A549 (cell line): ENCODE measurements at regions not wholly inside any gene's neighbourhood (a gene's known extent, or its start where the extent isn't known, plus 50 kb on each side); places are given as distances from the start of the nearest gene placed in this dataset.

Experiments used
- ATAC-seq, 2 experiments: fragments of 200-7000 bp in 1 of 2; fragments of >200 bp in 1 of 2; cut with Nextera tagmentation in 1 of 2; cut with Tn5 transposase in 1 of 2; 3 replicates each; pipeline versions ENCODE4 v1.8.0 to v1.9.1; 2018 to 2020; ENCODE audit warnings: mild to moderate bottlenecking in 1 of 2, moderate library complexity in 1 of 2
- CTCF ChIA-PET: fragments of 300-600 bp; sonication (Branson Sonifier 250); formaldehyde crosslinking; extraction: SDS; loops from one replicate; lab custom pipeline; 2021; ENCODE audit warnings: antibody characterized with exemption, inconsistent platforms; lab: Yijun Ruan, JAX
- POLR2A ChIA-PET: fragments of 350-600 bp; formaldehyde crosslinking; extraction: SDS; loops from one replicate; lab custom pipeline; 2021; ENCODE audit warnings: antibody characterized with exemption, inconsistent platforms; lab: Yijun Ruan, JAX
- DNase-seq, 2 experiments: peaks; one replicate each; pipeline versions ENCODE4 v3.0.0 to v3.0.0-alpha.2; 2011 to 2016; ENCODE audit warnings: low read depth in 1 of 2, low spot score in 1 of 2
- FAIRE-seq: peaks from 2 replicates; lab custom pipeline; 2011; peaks lifted over from hg19 to GRCh38; lab: Jason Lieb, UNC
- H3K27ac ChIP-seq, 2 experiments: fragments of >200 bp; sonication (Bioruptor Twin); formaldehyde crosslinking; 3 replicates each; pipeline ENCODE4 v1.5.1; 2016 to 2017
- H3K4me1 ChIP-seq: fragments of >200 bp; sonication (Bioruptor Twin); formaldehyde crosslinking; 3 replicates; pipeline ENCODE4 v1.6.1; 2016
- H3K4me2 ChIP-seq: fragments of >200 bp; sonication (Bioruptor Twin); formaldehyde crosslinking; 3 replicates; pipeline ENCODE4 v1.6.1; 2016
- H3K4me3 ChIP-seq: fragments of >200 bp; sonication (Bioruptor Twin); formaldehyde crosslinking; 3 replicates; pipeline ENCODE4 v1.5.1; 2016
- H3K9me3 ChIP-seq: fragments of >200 bp; sonication (Bioruptor Twin); formaldehyde crosslinking; 3 replicates; pipeline ENCODE4 v1.6.1; 2016
- BHLHE40 ChIP-seq: IDR thresholded peaks from 2 replicates; pipeline ENCODE4 v1.6.1; 2012; ENCODE audit warnings: low read depth, low read length, inconsistent platforms
- FOSL2 ChIP-seq, 2 experiments: fragments of 450-650 bp in 1 of 2; fragments of >200 bp in 1 of 2; sonication (Bioruptor Twin) in 1 of 2; formaldehyde crosslinking; IDR thresholded peaks; 2 replicates each; pipeline versions ENCODE4 v1.5.0 to v1.6.1; 2016 to 2020; ENCODE audit warnings: mild to moderate bottlenecking in 1 of 2, moderate library complexity in 1 of 2
- FOXS1 ChIP-seq: fragments of 250-450 bp; sonication (Bioruptor Pico); IDR thresholded peaks from 2 replicates; pipeline ENCODE4 v1.5.0; 2020; ENCODE audit warnings: mild to moderate bottlenecking, moderate library complexity
- GATA3 ChIP-seq: IDR thresholded peaks from 2 replicates; pipeline ENCODE4 v1.6.1; 2012; ENCODE audit warnings: borderline replicate concordance
- HDAC2 ChIP-seq: fragments of 200-600 bp; sonication (generic); IDR thresholded peaks from 2 replicates; pipeline ENCODE4 v1.6.1; 2016
- HOXA7 ChIP-seq: fragments of 250-450 bp; sonication (Bioruptor Pico); IDR thresholded peaks from 2 replicates; pipeline ENCODE4 v1.5.0; 2020; ENCODE audit warnings: mild to moderate bottlenecking, moderate library complexity
- HOXB5 ChIP-seq: fragments of 250-450 bp; sonication (Bioruptor Pico); IDR thresholded peaks from 2 replicates; pipeline ENCODE4 v1.5.0; 2020; ENCODE audit warnings: mild to moderate bottlenecking, moderate library complexity
- JUN ChIP-seq, 2 experiments: fragments of >200 bp; sonication (Bioruptor Twin); formaldehyde crosslinking; IDR thresholded peaks; 2 replicates in 1 of 2; 3 replicates in 1 of 2; pipeline ENCODE4 v1.6.1; 2016 to 2017
- JUNB ChIP-seq: fragments of >200 bp; sonication (Bioruptor Twin); formaldehyde crosslinking; IDR thresholded peaks from 2 replicates; pipeline ENCODE4 v1.6.1; 2016
- MAFK ChIP-seq: fragments of 450-650 bp; IDR thresholded peaks from 2 replicates; pipeline ENCODE4 v1.6.1; 2014; ENCODE audit not compliant: partially characterized antibody
- MAZ ChIP-seq: fragments of 150-350 bp; IDR thresholded peaks from 2 replicates; pipeline ENCODE4 v1.6.1; 2014; ENCODE audit warnings: antibody characterized with exemption, low read depth, low read length, borderline replicate concordance
- NPAS2 ChIP-seq: fragments of 250-450 bp; sonication (Bioruptor Pico); IDR thresholded peaks from 2 replicates; pipeline ENCODE4 v1.8.0; 2022; ENCODE audit warnings: mild to moderate bottlenecking, moderate library complexity, borderline replicate concordance
- PHF8 ChIP-seq: fragments of 200-600 bp; sonication (generic); IDR thresholded peaks from 2 replicates; pipeline ENCODE4 v1.6.1; 2016; ENCODE audit warnings: low read depth, mild to moderate bottlenecking, antibody characterized with exemption, moderate library complexity, borderline replicate concordance
- POLR2A ChIP-seq: IDR thresholded peaks from 2 replicates; pipeline ENCODE4 v1.6.1; 2012; ENCODE audit warnings: mild to moderate bottlenecking, low read length
- RARB ChIP-seq: fragments of 250-450 bp; sonication (Bioruptor Pico); IDR thresholded peaks from 2 replicates; pipeline ENCODE4 v1.8.0; 2021; ENCODE audit warnings: mild to moderate bottlenecking, moderate library complexity
- REST ChIP-seq: fragments of 200-600 bp; sonication (generic); IDR thresholded peaks from 2 replicates; pipeline ENCODE4 v1.6.1; 2016; ENCODE audit warnings: antibody characterized with exemption, mild to moderate bottlenecking, moderate library complexity
- RFX5 ChIP-seq: fragments of 450-650 bp; IDR thresholded peaks from 2 replicates; pipeline ENCODE4 v1.7.1; 2014; ENCODE audit warnings: antibody characterized with exemption, mild to moderate bottlenecking, moderate library complexity
- SMC3 ChIP-seq: fragments of >200 bp; sonication (Bioruptor Twin); formaldehyde crosslinking; IDR thresholded peaks from 3 replicates; pipeline ENCODE4 v1.6.1; 2018; ENCODE audit warnings: inconsistent platforms
- TFCP2L1 ChIP-seq: fragments of 250-450 bp; sonication (Bioruptor Pico); IDR thresholded peaks from 2 replicates; pipeline ENCODE4 v1.5.0; 2021; ENCODE audit warnings: mild to moderate bottlenecking
- USF2 ChIP-seq: fragments of 450-650 bp; IDR thresholded peaks from 2 replicates; pipeline ENCODE4 v1.6.1; 2014; ENCODE audit warnings: antibody characterized with exemption
- ZSCAN20 ChIP-seq: fragments of 250-450 bp; sonication (Bioruptor Pico); IDR thresholded peaks from 2 replicates; pipeline ENCODE4 v1.8.0; 2022; ENCODE audit warnings: mild to moderate bottlenecking, moderate library complexity
- WGBS: methylation state at CpG from one replicate; pipeline ENCODE4 v1.1.6; 2017; ENCODE audit errors: missing lambda C conversion rate; 5-methylcytosine and 5-hydroxymethylcytosine counted together
- TF ChIP-seq, protein P1 (sequence below): fragments of 150-350 bp; IDR thresholded peaks from 2 replicates; pipeline ENCODE4 v1.6.1; 2014; ENCODE audit warnings: low read depth, mild to moderate bottlenecking, low read length
- TF ChIP-seq, protein P2 (sequence below): IDR thresholded peaks from 2 replicates; pipeline ENCODE4 v1.6.1; 2012

GRCh38 chr13:100986571-100986970 is 312.0 kb upstream of the TMTC4 start:
- H3K9me3 ChIP-seq = no peaks in the 10 kb centered on the region

GRCh38 chr13:100984085-100984705 is 309.6 kb upstream of the TMTC4 start:
- Histone ChIP-seq H3K9me3 (no peaks in the 10 kb centered on the region), H3K27ac (no peak overlapping the region), H3K4me3 (no peak overlapping the region), H3K4me1 (no peaks in the 10 kb centered on the region), H3K4me2 (no peak overlapping the region)
- TF ChIP-seq POLR2A (no peak), USF2 (no peak), HOXA7 (CRISPR knock-in tag) (no peak)
- POLR2A ChIA-PET = no interaction called here
- no peak for FAIRE-seq
- no peak for DNase-seq
- CTCF ChIA-PET = interaction anchor here (0.6 kb wide), 1 partner anchor 118 kb away, joined by 3 read pairs; no protein-coding TSS in a partner anchor
- no peak for ATAC-seq
- WGBS = 0% methylated on average over 2 of the region's 3 CpGs

More at GRCh38 chr13:100986571-100986970, 312.0 kb upstream of the TMTC4 start:
- POLR2A ChIA-PET = no interaction called here
- TF ChIP-seq, protein P1, sequence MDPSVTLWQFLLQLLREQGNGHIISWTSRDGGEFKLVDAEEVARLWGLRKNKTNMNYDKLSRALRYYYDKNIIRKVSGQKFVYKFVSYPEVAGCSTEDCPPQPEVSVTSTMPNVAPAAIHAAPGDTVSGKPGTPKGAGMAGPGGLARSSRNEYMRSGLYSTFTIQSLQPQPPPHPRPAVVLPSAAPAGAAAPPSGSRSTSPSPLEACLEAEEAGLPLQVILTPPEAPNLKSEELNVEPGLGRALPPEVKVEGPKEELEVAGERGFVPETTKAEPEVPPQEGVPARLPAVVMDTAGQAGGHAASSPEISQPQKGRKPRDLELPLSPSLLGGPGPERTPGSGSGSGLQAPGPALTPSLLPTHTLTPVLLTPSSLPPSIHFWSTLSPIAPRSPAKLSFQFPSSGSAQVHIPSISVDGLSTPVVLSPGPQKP = no peak
- TF ChIP-seq RFX5 = no peak
- no peak for TF ChIP-seq ZSCAN20 (CRISPR knock-in tag)
- no peak for TF ChIP-seq NPAS2
- TF ChIP-seq, all 56 proteins: peak for 0
- DNase-seq (no peak), FAIRE-seq (no peak), ATAC-seq (no peak)
- Histone ChIP-seq H3K4me1 (no peaks in the 10 kb centered on the region), H3K4me3 (no peak overlapping the region), H3K4me2 (no peak overlapping the region), H3K27ac (no peak overlapping the region)
- 0% methylated on average over 1 of the region's 1 CpG for WGBS
- CTCF ChIA-PET = no interaction called here

DNA sequence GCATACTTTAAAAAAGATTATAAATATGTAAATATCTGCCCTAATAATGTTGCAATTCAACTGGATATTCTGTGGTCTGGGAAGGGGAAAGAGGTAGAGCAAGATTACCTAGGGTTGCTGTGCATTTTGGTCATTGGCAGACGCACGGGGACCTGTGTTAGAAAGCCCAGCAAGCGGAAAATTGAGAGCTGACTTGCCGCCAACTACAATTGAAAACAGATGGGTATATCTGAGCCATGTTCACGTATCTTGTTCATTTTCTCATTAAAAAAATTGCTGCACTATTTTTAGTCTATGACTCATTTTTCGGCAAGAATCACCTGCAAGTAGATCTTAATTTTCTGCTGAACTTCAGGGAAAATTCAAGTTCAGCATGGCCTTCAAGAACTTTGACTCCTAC is 308.5 kb upstream of the TMTC4 start:
- FAIRE-seq (no peak), DNase-seq (no peak), ATAC-seq (no peak)
- CTCF ChIA-PET = no interaction called here
- WGBS = 5% methylated on average over 6 of the region's 6 CpGs
- Histone ChIP-seq H3K9me3 (no peaks in the 10 kb centered on the region), H3K4me3 (no peak overlapping the region), H3K27ac (no peak overlapping the region), H3K4me1 (no peaks in the 10 kb centered on the region)
- POLR2A ChIA-PET = no interaction called here
- TF ChIP-seq USF2 (no peak), SMC3 (no peak), RARB (CRISPR knock-in tag) (no peak), HDAC2 (no peak), MAZ (no peak), RFX5 (no peak), GATA3 (no peak), TFCP2L1 (CRISPR knock-in tag) (no peak), POLR2A (no peak), HOXB5 (no peak), MAFK (no peak), BHLHE40 (no peak)
- TF ChIP-seq, protein P2, sequence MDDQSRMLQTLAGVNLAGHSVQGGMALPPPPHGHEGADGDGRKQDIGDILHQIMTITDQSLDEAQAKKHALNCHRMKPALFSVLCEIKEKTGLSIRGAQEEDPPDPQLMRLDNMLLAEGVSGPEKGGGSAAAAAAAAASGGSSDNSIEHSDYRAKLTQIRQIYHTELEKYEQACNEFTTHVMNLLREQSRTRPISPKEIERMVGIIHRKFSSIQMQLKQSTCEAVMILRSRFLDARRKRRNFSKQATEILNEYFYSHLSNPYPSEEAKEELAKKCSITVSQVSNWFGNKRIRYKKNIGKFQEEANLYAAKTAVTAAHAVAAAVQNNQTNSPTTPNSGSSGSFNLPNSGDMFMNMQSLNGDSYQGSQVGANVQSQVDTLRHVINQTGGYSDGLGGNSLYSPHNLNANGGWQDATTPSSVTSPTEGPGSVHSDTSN = no peak
- TF ChIP-seq, all 56 proteins: peak for 0
- no peak overlapping the region for H3K4me2 ChIP-seq

GRCh38 chr13:100980171-100980570 is 305.6 kb upstream of the TMTC4 start:
- Histone ChIP-seq H3K4me2 (no peak overlapping the region), H3K9me3 (no peaks in the 10 kb centered on the region), H3K27ac (no peak overlapping the region), H3K4me1 (no peaks in the 10 kb centered on the region), H3K4me3 (no peak overlapping the region)
- DNase-seq (no peak), ATAC-seq (no peak), FAIRE-seq (no peak)
- POLR2A ChIA-PET = no interaction called here
- CTCF ChIA-PET = no interaction called here
- TF ChIP-seq JUNB = no peak
- no peak for TF ChIP-seq REST
- TF ChIP-seq FOSL2 (IDR thresholded peaks at IDR 0.05) = no peak
- no peak for TF ChIP-seq FOSL2 (CRISPR knock-in tag; IDR thresholded peaks at IDR 0.05)
- TF ChIP-seq FOXS1 (CRISPR knock-in tag) = no peak
- TF ChIP-seq JUN (IDR thresholded peaks at IDR 0.05) = no peak
- no peak for TF ChIP-seq PHF8
- no peak for TF ChIP-seq USF2
- no peak for TF ChIP-seq HOXA7 (CRISPR knock-in tag)
- TF ChIP-seq POLR2A = no peak
- TF ChIP-seq SMC3 = no peak
